ENCODE measurements at regions not wholly inside any gene's neighbourhood (a gene's known extent, or its start where the extent isn't known, plus 50 kb on each side); places are given as distances from the start of the nearest gene placed in this dataset.

GRCh38 chr20:5395932-5396727, 79.4 kb upstream of the PROKR2 start:
- no peaks in the 10 kb centered on the region for H3K9me1 ChIP-seq (ENCODE audit: control insufficient read depth, extremely low read depth, insufficient read depth, low read length)
- no peak overlapping the region for H3K27ac ChIP-seq (ENCODE audit: control insufficient read depth, insufficient read depth, low read length)
- dilution Hi-C loops (cut with MboI; ENCODE audit: extremely low pct_ligation_motif_present, low sequenced_read_pairs): no loop called here
- no peak overlapping the region for H3K9ac ChIP-seq (ENCODE audit: control insufficient read depth, extremely low read depth, insufficient read depth, low read length)
- H3K4me2 ChIP-seq (ENCODE audit: control insufficient read depth, extremely low read depth, insufficient read depth, low read depth, low read length): no peak overlapping the region
- no peaks in the 10 kb centered on the region for H3K36me3 ChIP-seq (ENCODE audit: control insufficient read depth in 2 of 2, extremely low read depth in 1 of 2, insufficient read depth in 2 of 2, low read length in 2 of 2)
- no peaks in the 10 kb centered on the region for H3K9me3 ChIP-seq (ENCODE audit: control insufficient read depth, low read depth, low read length)
- TF ChIP-seq, protein P1, sequence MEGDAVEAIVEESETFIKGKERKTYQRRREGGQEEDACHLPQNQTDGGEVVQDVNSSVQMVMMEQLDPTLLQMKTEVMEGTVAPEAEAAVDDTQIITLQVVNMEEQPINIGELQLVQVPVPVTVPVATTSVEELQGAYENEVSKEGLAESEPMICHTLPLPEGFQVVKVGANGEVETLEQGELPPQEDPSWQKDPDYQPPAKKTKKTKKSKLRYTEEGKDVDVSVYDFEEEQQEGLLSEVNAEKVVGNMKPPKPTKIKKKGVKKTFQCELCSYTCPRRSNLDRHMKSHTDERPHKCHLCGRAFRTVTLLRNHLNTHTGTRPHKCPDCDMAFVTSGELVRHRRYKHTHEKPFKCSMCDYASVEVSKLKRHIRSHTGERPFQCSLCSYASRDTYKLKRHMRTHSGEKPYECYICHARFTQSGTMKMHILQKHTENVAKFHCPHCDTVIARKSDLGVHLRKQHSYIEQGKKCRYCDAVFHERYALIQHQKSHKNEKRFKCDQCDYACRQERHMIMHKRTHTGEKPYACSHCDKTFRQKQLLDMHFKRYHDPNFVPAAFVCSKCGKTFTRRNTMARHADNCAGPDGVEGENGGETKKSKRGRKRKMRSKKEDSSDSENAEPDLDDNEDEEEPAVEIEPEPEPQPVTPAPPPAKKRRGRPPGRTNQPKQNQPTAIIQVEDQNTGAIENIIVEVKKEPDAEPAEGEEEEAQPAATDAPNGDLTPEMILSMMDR (optimal IDR thresholded peaks at IDR 0.05 in 1 of 3, IDR thresholded peaks at IDR 0.05 in 1 of 3, conservative IDR thresholded peaks at IDR 0.05 in 1 of 3; ENCODE audit: extremely low read depth in 1 of 3, insufficient read depth in 2 of 3, low read length in 3 of 3): no peak
- no peak for TF ChIP-seq EZH2 (IDR thresholded peaks at IDR 0.05; ENCODE audit: low read length)
- H4K20me1 ChIP-seq (ENCODE audit: control insufficient read depth, extremely low read depth, insufficient read depth, low read length): no peaks in the 10 kb centered on the region
- H2AFZ ChIP-seq (ENCODE audit: control insufficient read depth, low read length): no peak overlapping the region
- H3K4me1 ChIP-seq (ENCODE audit: control insufficient read depth, extremely low read depth, insufficient read depth, low read length): no peaks in the 10 kb centered on the region
- FAIRE-seq (no peak), DNase-seq (ENCODE audit: low read depth, low spot score) (no peak)
- H3K4me3 ChIP-seq (ENCODE audit: control insufficient read depth in 2 of 3, extremely low read depth in 1 of 3, insufficient read depth in 2 of 3, low read depth in 1 of 3, low read length in 3 of 3): no peak overlapping the region
- no peaks in the 10 kb centered on the region for H3K79me2 ChIP-seq (ENCODE audit: control insufficient read depth, insufficient read depth, low read length)
- no peaks in the 10 kb centered on the region for H3K27me3 ChIP-seq (ENCODE audit: control insufficient read depth, extremely low read depth, insufficient read depth, low read length)

DNA sequence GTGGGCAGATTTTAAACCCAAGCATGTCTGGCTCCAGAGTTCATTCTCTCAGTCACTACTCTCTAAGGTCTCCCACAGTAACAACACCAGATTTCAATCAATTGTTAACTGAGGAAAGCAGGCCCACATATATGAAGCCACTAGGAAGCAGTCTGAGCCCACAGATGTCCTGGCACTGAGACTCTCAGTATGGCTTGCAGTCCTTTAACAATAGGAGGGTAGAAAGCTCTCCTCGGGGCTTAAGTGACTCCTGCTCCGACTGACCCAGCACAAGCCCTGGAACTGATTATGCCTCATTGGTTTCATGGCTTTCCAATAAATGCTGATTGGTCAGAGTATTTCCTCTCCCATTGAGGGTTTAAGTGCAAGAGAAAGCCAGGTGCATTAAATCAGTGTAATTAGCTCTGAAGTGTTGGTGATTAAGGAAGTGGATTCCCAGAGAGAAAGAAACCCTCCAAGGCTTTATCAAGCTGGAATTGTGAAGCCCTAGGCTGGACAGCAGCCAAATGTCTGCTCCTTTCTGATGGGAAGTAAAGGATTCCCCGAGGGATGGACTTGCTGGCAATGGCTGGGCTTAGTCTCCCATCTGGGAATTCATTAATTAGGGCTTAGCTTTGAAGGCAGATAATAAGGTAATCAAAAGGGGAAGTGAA, 76.6 kb upstream of the PROKR2 start:
- Histone ChIP-seq H3K9ac (ENCODE audit: control insufficient read depth, extremely low read depth, insufficient read depth, low read length) (no peak overlapping the region), H2AFZ (ENCODE audit: control insufficient read depth, low read length) (no peak overlapping the region), H3K79me2 (ENCODE audit: control insufficient read depth, insufficient read depth, low read length) (no peaks in the 10 kb centered on the region), H3K27me3 (ENCODE audit: control insufficient read depth, extremely low read depth, insufficient read depth, low read length) (no peaks in the 10 kb centered on the region), H3K4me3 (ENCODE audit: control insufficient read depth in 2 of 3, extremely low read depth in 1 of 3, insufficient read depth in 2 of 3, low read depth in 1 of 3, low read length in 3 of 3) (no peak overlapping the region), H4K20me1 (ENCODE audit: control insufficient read depth, extremely low read depth, insufficient read depth, low read length) (no peaks in the 10 kb centered on the region), H3K9me3 (ENCODE audit: control insufficient read depth, low read depth, low read length) (no peaks in the 10 kb centered on the region), H3K27ac (ENCODE audit: control insufficient read depth, insufficient read depth, low read length) (no peak overlapping the region), H3K4me1 (ENCODE audit: control insufficient read depth, extremely low read depth, insufficient read depth, low read length) (no peaks in the 10 kb centered on the region), H3K9me1 (ENCODE audit: control insufficient read depth, extremely low read depth, insufficient read depth, low read length) (no peaks in the 10 kb centered on the region), H3K4me2 (ENCODE audit: control insufficient read depth, extremely low read depth, insufficient read depth, low read depth, low read length) (no peak overlapping the region), H3K36me3 (ENCODE audit: control insufficient read depth in 2 of 2, extremely low read depth in 1 of 2, insufficient read depth in 2 of 2, low read length in 2 of 2) (no peaks in the 10 kb centered on the region)
- TF ChIP-seq, protein P1 (optimal IDR thresholded peaks at IDR 0.05 in 1 of 3, IDR thresholded peaks at IDR 0.05 in 1 of 3, conservative IDR thresholded peaks at IDR 0.05 in 1 of 3; ENCODE audit: extremely low read depth in 1 of 3, insufficient read depth in 2 of 3, low read length in 3 of 3): no peak
- no peak for TF ChIP-seq EZH2 (IDR thresholded peaks at IDR 0.05; ENCODE audit: low read length)
- DNase-seq (ENCODE audit: low read depth, low spot score) (no peak), FAIRE-seq (no peak)
- dilution Hi-C loops (cut with MboI; ENCODE audit: extremely low pct_ligation_motif_present, low sequenced_read_pairs): no loop called here

All from keratinocyte (primary cell).